Mesendoderm (in vitro differentiated cells): ENCODE measurements at regions not wholly inside any gene's neighbourhood (a gene's known extent, or its start where the extent isn't known, plus 50 kb on each side); places are given as distances from the start of the nearest gene placed in this dataset.

Experiments used
- DNase-seq: peaks from one replicate; pipeline ENCODE4 v3.0.0; 2013
- H2AK5ac ChIP-seq: 2 replicates; pipeline ENCODE4 v1.6.1; 2013; ENCODE audit warnings: low read length, inconsistent platforms
- H2BK120ac ChIP-seq: 2 replicates; pipeline ENCODE4 v1.6.1; 2013; ENCODE audit warnings: low read depth, mild to moderate bottlenecking, low read length, moderate library complexity, mixed read lengths
- H2BK15ac ChIP-seq: replicated peaks from 2 replicates; pipeline ENCODE4 v1.6.1; 2013; ENCODE audit warnings: low read depth, mild to moderate bottlenecking, moderate library complexity
- H2BK5ac ChIP-seq: 2 replicates; pipeline ENCODE4 v1.6.1; 2013; ENCODE audit warnings: low read length, inconsistent platforms
- H3K18ac ChIP-seq: 2 replicates; pipeline ENCODE4 v1.6.1; 2013; ENCODE audit warnings: mild to moderate bottlenecking, low read length, mixed read lengths
- H3K23ac ChIP-seq: one replicate; pipeline ENCODE4 v1.6.1; 2013; ENCODE audit warnings: low read length
- H3K27ac ChIP-seq: 2 replicates; pipeline ENCODE4 v1.5.1; 2013; ENCODE audit warnings: low read depth, mild to moderate bottlenecking, inconsistent platforms, low read length, moderate library complexity
- H3K27me3 ChIP-seq: 2 replicates; pipeline ENCODE4 v1.6.1; 2013; ENCODE audit warnings: low read length, control low read depth, mild to moderate bottlenecking, inconsistent platforms; ENCODE audit not compliant: insufficient read depth, poor library complexity
- H3K36me3 ChIP-seq: 2 replicates; pipeline ENCODE4 v1.6.1; 2013; ENCODE audit warnings: low read length, inconsistent platforms; ENCODE audit not compliant: control insufficient read depth, insufficient read depth
- H3K4ac ChIP-seq: one replicate; pipeline ENCODE4 v1.6.1; 2013; ENCODE audit warnings: low read depth, mild to moderate bottlenecking, low read length, moderate library complexity
- H3K4me1 ChIP-seq: 2 replicates; pipeline ENCODE4 v1.6.1; 2013; ENCODE audit warnings: low read depth, low read length, inconsistent platforms; ENCODE audit not compliant: control insufficient read depth
- H3K4me2 ChIP-seq: 2 replicates; pipeline ENCODE4 v1.6.1; 2013; ENCODE audit warnings: low read length
- H3K4me3 ChIP-seq: 2 replicates; pipeline ENCODE4 v1.5.1; 2013; ENCODE audit warnings: mild to moderate bottlenecking, low read length
- H3K56ac ChIP-seq: one replicate; pipeline ENCODE4 v1.6.1; 2013; ENCODE audit warnings: low read length
- H3K79me1 ChIP-seq: 2 replicates; pipeline ENCODE4 v1.6.1; 2013; ENCODE audit warnings: low read length, inconsistent platforms
- H3K79me2 ChIP-seq: 2 replicates; pipeline ENCODE4 v1.6.1; 2013; ENCODE audit warnings: mild to moderate bottlenecking, low read length; ENCODE audit not compliant: control insufficient read depth, insufficient read depth
- H3K9ac ChIP-seq: 2 replicates; pipeline ENCODE4 v1.6.1; 2013; ENCODE audit warnings: low read length, inconsistent platforms
- H4K5ac ChIP-seq: one replicate; pipeline ENCODE4 v1.6.1; 2013; ENCODE audit warnings: low read length
- H4K8ac ChIP-seq: one replicate; pipeline ENCODE4 v1.6.1; 2013; ENCODE audit warnings: low read depth, mild to moderate bottlenecking, control low read depth, low read length, moderate library complexity
- WGBS: extraction: QIAGEN DNeasy Blood & Tissue Kit; methylation state at CpG from one replicate; pipeline ENCODE4 v1.1.7; 2013; ENCODE audit warnings: low lambda C conversion rate, missing lambda C conversion rate; ENCODE audit not compliant: insufficient coverage; ENCODE audit errors: extremely low coverage; 5-methylcytosine and 5-hydroxymethylcytosine counted together

GRCh38 chr5:82813861-82814260, 263.3 kb downstream of the TMEM167A start:
- Histone ChIP-seq H3K4me3 (no peak overlapping the region), H2BK5ac (no peak overlapping the region), H3K56ac (no peak overlapping the region), H4K5ac (no peak overlapping the region), H3K23ac (no peak overlapping the region), H3K79me2 (no peaks in the 10 kb centered on the region), H2AK5ac (no peak overlapping the region), H3K27me3 (no peaks in the 10 kb centered on the region), H2BK120ac (no peak overlapping the region), H3K4me2 (no peak overlapping the region), H2BK15ac (no peak overlapping the region), H3K79me1 (no peaks in the 10 kb centered on the region), H3K36me3 (no peaks in the 10 kb centered on the region), H3K4me1 (no peaks in the 10 kb centered on the region), H3K4ac (no peak overlapping the region), H3K18ac (no peak overlapping the region), H4K8ac (no peak overlapping the region), H3K9ac (no peak overlapping the region), H3K27ac (no peak overlapping the region)
- no peak for DNase-seq
- no CpG with 5 or more reads among the region's 4 CpGs for WGBS

- H3K79me1 ChIP-seq, result no peaks in the 10 kb centered on the region
- no peaks in the 10 kb centered on the region for H3K4me1 ChIP-seq
- no peaks in the 10 kb centered on the region for H3K36me3 ChIP-seq
- no peaks in the 10 kb centered on the region for H3K79me2 ChIP-seq
- no peak overlapping the region for H3K56ac ChIP-seq
- no peak overlapping the region for H2AK5ac ChIP-seq
- H3K4me2 ChIP-seq, result no peak overlapping the region
- DNase-seq, result no peak
- no peak overlapping the region for H3K4me3 ChIP-seq
- no peak overlapping the region for H2BK15ac ChIP-seq
- no peak overlapping the region for H4K8ac ChIP-seq
- no peak overlapping the region for H3K27ac ChIP-seq
- no CpG with 5 or more reads among the region's 2 CpGs for WGBS
- H4K5ac ChIP-seq, result no peak overlapping the region
- H2BK5ac ChIP-seq, result no peak overlapping the region
- no peak overlapping the region for H3K23ac ChIP-seq
- no peak overlapping the region for H3K9ac ChIP-seq
- no peak overlapping the region for H2BK120ac ChIP-seq
- no peak overlapping the region for H3K4ac ChIP-seq
- no peak overlapping the region for H3K18ac ChIP-seq
- H3K27me3 ChIP-seq, result no peaks in the 10 kb centered on the region
Observed at GRCh38 chr5:82812575-82812974, 264.6 kb downstream of the TMEM167A start.

GRCh38 chr5:82811490-82811889, 265.7 kb downstream of the TMEM167A start:
- no peak overlapping the region for H3K27ac ChIP-seq
- H2BK5ac ChIP-seq, result no peak overlapping the region
- H3K23ac ChIP-seq, result no peak overlapping the region
- H2AK5ac ChIP-seq, result no peak overlapping the region
- H3K27me3 ChIP-seq, result no peaks in the 10 kb centered on the region
- H2BK120ac ChIP-seq, result no peak overlapping the region
- H3K18ac ChIP-seq, result no peak overlapping the region
- H3K9ac ChIP-seq, result no peak overlapping the region
- H4K5ac ChIP-seq, result no peak overlapping the region
- no CpG with 5 or more reads among the region's 6 CpGs for WGBS
- H3K79me1 ChIP-seq, result no peaks in the 10 kb centered on the region
- no peaks in the 10 kb centered on the region for H3K4me1 ChIP-seq
- no peak for DNase-seq
- H3K79me2 ChIP-seq, result no peaks in the 10 kb centered on the region
- H3K4ac ChIP-seq, result no peak overlapping the region
- no peak overlapping the region for H2BK15ac ChIP-seq
- H3K56ac ChIP-seq, result no peak overlapping the region
- no peak overlapping the region for H4K8ac ChIP-seq
- H3K4me2 ChIP-seq, result no peak overlapping the region
- no peak overlapping the region for H3K4me3 ChIP-seq
- H3K36me3 ChIP-seq, result no peaks in the 10 kb centered on the region

- no peak overlapping the region for H2BK120ac ChIP-seq
- H3K18ac ChIP-seq, result no peak overlapping the region
- H4K8ac ChIP-seq, result no peak overlapping the region
- no peaks in the 10 kb centered on the region for H3K79me2 ChIP-seq
- no peak for DNase-seq
- H3K23ac ChIP-seq, result no peak overlapping the region
- H3K56ac ChIP-seq, result no peak overlapping the region
- no peaks in the 10 kb centered on the region for H3K36me3 ChIP-seq
- H3K4me2 ChIP-seq, result no peak overlapping the region
- no peak overlapping the region for H3K4ac ChIP-seq
- no peak overlapping the region for H2BK5ac ChIP-seq
- no peaks in the 10 kb centered on the region for H3K27me3 ChIP-seq
- no peak overlapping the region for H3K4me3 ChIP-seq
- H3K27ac ChIP-seq, result no peak overlapping the region
- no peaks in the 10 kb centered on the region for H3K4me1 ChIP-seq
- no peak overlapping the region for H2BK15ac ChIP-seq
- H3K9ac ChIP-seq, result no peak overlapping the region
- WGBS, result no CpG with 5 or more reads among the region's 2 CpGs
- H3K79me1 ChIP-seq, result no peaks in the 10 kb centered on the region
- no peak overlapping the region for H2AK5ac ChIP-seq
- H4K5ac ChIP-seq, result no peak overlapping the region
Observed at GRCh38 chr5:82809420-82810143, 267.6 kb downstream of the TMEM167A start.

- Histone ChIP-seq H3K23ac (no peak overlapping the region), H4K5ac (no peak overlapping the region), H3K4me2 (no peak overlapping the region), H3K27me3 (no peaks in the 10 kb centered on the region), H3K56ac (no peak overlapping the region), H3K4me1 (no peaks in the 10 kb centered on the region), H2AK5ac (no peak overlapping the region), H3K4me3 (no peak overlapping the region), H2BK5ac (no peak overlapping the region), H3K9ac (no peak overlapping the region), H3K79me1 (no peaks in the 10 kb centered on the region), H3K79me2 (no peaks in the 10 kb centered on the region), H2BK15ac (no peak overlapping the region), H4K8ac (no peak overlapping the region), H3K4ac (no peak overlapping the region), H2BK120ac (no peak overlapping the region), H3K27ac (no peak overlapping the region), H3K36me3 (no peaks in the 10 kb centered on the region), H3K18ac (no peak overlapping the region)
- no CpG with 5 or more reads among the region's 3 CpGs for WGBS
- no peak for DNase-seq
Observed at GRCh38 chr5:82808960-82809359, 268.2 kb downstream of the TMEM167A start.

GRCh38 chr5:82807021-82807420, 270.2 kb downstream of the TMEM167A start:
- Histone ChIP-seq H3K23ac (no peak overlapping the region), H3K9ac (no peak overlapping the region), H3K27ac (no peak overlapping the region), H4K5ac (no peak overlapping the region), H2BK120ac (no peak overlapping the region), H3K18ac (no peak overlapping the region), H3K27me3 (no peaks in the 10 kb centered on the region), H3K4me2 (no peak overlapping the region), H3K56ac (no peak overlapping the region), H4K8ac (no peak overlapping the region), H2BK5ac (no peak overlapping the region), H3K79me1 (no peaks in the 10 kb centered on the region), H3K4me3 (no peak overlapping the region), H2AK5ac (no peak overlapping the region), H3K79me2 (no peaks in the 10 kb centered on the region), H2BK15ac (no peak overlapping the region), H3K4ac (no peak overlapping the region), H3K36me3 (no peaks in the 10 kb centered on the region), H3K4me1 (no peaks in the 10 kb centered on the region)
- DNase-seq, result no peak
- WGBS, result no CpG with 5 or more reads among the region's 2 CpGs
